Cardiac muscle cell (in vitro differentiated cells and primary cell): ENCODE measurements at regions not wholly inside any gene's neighbourhood (a gene's known extent, or its start where the extent isn't known, plus 50 kb on each side); places are given as distances from the start of the nearest gene placed in this dataset.

Experiments
- DNase-seq, 2 donors: peaks; one replicate each; pipeline versions ENCODE4 v3.0.0 to v3.0.0-alpha.2; 2010 to 2017; ENCODE audit warnings: low read depth in 1 of 2, low spot score in 1 of 2
- H3K27ac ChIP-seq: fragments of 200-600 bp; sonication (generic); 2 replicates; pipeline ENCODE4 v1.5.1; 2016
- H3K27me3 ChIP-seq: fragments of 200-600 bp; sonication (generic); 2 replicates; pipeline ENCODE4 v1.6.0; 2016; ENCODE audit warnings: control low read depth
- H3K36me3 ChIP-seq: fragments of 200-600 bp; sonication (generic); 2 replicates; pipeline ENCODE4 v1.5.1; 2016; ENCODE audit warnings: control low read depth
- H3K4me1 ChIP-seq: fragments of 200-600 bp; sonication (generic); 2 replicates; pipeline ENCODE4 v1.8.1; 2017; ENCODE audit warnings: low read depth, mild to moderate bottlenecking, mixed run types
- H3K4me3 ChIP-seq: fragments of 200-600 bp; sonication (generic); 2 replicates; pipeline ENCODE4 v1.5.1; 2016; ENCODE audit warnings: mild to moderate bottlenecking
- H3K9me3 ChIP-seq: fragments of 200-600 bp; sonication (generic); 2 replicates; pipeline ENCODE4 v1.5.1; 2017; ENCODE audit warnings: low read depth, mild to moderate bottlenecking, control low read depth
- TF ChIP-seq, protein P1 (sequence below): IDR thresholded peaks from 2 replicates; pipeline ENCODE4 v1.5.1; 2012; ENCODE audit warnings: low read depth, mild to moderate bottlenecking, low read length

DNA sequence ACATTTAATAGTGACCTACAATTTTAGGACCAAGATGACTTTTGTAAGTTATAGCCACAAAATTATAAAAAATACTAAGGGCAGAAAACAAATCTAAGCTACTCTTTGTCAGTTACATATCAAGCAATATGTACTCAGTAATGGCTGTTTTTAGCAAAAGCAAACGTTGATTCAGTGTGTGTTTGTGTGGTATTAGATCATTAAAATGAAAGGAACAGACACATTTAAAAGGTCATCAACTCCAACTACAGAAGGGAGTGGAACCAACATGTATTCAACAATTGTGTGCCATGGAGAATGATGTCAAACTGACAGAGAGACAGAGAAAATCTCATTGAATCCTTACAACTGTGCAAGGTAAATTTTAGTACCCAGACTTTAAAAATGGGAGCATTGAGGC is 268.8 kb upstream of the STT3B start:
- TF ChIP-seq, protein P1, sequence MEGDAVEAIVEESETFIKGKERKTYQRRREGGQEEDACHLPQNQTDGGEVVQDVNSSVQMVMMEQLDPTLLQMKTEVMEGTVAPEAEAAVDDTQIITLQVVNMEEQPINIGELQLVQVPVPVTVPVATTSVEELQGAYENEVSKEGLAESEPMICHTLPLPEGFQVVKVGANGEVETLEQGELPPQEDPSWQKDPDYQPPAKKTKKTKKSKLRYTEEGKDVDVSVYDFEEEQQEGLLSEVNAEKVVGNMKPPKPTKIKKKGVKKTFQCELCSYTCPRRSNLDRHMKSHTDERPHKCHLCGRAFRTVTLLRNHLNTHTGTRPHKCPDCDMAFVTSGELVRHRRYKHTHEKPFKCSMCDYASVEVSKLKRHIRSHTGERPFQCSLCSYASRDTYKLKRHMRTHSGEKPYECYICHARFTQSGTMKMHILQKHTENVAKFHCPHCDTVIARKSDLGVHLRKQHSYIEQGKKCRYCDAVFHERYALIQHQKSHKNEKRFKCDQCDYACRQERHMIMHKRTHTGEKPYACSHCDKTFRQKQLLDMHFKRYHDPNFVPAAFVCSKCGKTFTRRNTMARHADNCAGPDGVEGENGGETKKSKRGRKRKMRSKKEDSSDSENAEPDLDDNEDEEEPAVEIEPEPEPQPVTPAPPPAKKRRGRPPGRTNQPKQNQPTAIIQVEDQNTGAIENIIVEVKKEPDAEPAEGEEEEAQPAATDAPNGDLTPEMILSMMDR, result no peak
- Histone ChIP-seq H3K9me3 (no peaks in the 10 kb centered on the region), H3K27me3 (no peaks in the 10 kb centered on the region), H3K27ac (no peak overlapping the region), H3K4me1 (no peaks in the 10 kb centered on the region), H3K36me3 (no peaks in the 10 kb centered on the region), H3K4me3 (no peak overlapping the region)
- DNase-seq, result no peak

DNA sequence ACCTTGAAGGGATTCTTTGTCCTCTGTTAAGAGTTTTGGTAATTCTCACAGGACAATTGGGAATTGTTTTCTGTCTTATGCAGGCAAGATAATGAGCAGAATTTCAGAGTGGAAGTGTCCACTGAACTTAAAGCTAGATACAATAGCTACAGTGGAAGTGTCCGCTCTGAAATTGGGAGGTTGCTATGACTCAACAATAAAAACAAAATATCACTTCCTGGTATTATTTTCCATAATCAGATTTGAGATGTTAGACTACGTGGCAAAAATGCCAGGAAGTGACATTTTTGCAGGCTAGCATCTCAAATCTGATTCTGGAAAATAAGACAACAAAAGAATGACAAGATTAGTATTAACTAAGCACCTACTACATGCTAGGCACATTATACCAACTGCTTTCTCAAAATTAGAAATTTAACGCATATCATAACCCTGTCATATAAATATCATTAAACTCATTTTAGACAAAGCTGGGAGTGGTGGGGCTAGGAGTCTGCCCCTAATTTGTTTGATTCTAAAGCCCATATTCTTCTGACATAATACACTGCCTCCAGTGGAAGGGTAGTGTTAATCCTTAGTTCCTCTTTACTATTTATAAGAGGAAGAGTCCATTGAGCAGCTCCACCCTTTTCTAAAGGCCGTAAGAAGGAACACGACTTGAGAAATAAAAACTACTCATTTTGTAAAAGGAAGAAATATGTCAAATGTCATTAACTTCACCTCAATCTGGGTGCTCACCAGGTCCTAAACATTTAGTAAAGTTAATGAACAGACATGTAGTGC is 266.9 kb upstream of the STT3B start:
- TF ChIP-seq, protein P1, result no peak
- H3K36me3 ChIP-seq, result no peaks in the 10 kb centered on the region
- H3K27ac ChIP-seq, result no peak overlapping the region
- no peaks in the 10 kb centered on the region for H3K4me1 ChIP-seq
- DNase-seq, result peak in 1 of 2 donors; percentile 32
- H3K4me3 ChIP-seq, result no peak overlapping the region
- H3K27me3 ChIP-seq, result no peaks in the 10 kb centered on the region
- no peaks in the 10 kb centered on the region for H3K9me3 ChIP-seq

DNA sequence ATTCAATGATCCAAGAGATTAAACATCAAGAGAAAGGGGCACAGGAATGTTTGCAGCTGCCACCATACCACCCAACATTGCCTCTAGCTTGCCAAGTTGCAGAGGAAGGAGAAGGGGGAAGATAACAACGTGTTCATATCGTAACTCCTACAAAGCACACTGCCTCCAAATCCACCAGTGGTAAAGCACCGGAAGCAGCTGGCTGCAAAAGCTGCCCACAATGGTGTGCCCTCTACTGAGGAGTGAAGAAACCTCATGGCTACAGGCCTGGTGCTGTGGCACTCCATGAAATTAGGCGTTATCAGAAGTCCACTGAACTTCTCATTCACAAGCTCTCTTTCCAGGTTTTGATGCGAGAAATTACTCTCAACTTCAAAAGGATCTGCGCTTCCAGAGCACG is 263.9 kb upstream of the STT3B start:
- H3K4me1 ChIP-seq, result no peaks in the 10 kb centered on the region
- H3K9me3 ChIP-seq, result no peaks in the 10 kb centered on the region
- no peak for DNase-seq
- no peak overlapping the region for H3K27ac ChIP-seq
- no peak overlapping the region for H3K4me3 ChIP-seq
- H3K27me3 ChIP-seq, result no peaks in the 10 kb centered on the region
- TF ChIP-seq, protein P1, result no peak
- H3K36me3 ChIP-seq, result no peaks in the 10 kb centered on the region

DNA sequence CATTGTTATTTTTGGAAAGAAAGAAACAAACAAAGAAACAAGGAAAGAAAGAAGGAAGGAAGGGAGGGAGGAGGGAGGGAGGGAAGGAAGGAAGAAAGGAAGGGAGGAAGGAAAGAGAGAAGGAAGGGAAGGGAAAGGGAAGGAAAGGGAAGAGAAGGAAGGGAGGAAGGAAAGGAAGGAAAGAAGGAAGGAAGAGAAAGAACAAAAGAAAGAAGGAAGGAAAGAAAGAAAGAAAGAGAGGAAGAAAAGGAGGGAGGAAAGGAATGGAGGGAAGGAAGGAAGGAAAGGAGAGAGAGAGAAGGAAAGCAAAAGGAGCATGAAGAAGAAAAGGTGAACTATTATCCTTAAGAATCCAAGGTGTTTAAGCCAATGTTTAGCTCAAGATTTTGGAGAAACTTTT is 262.7 kb upstream of the STT3B start:
- no peak overlapping the region for H3K4me3 ChIP-seq
- no peak for DNase-seq
- H3K27me3 ChIP-seq, result no peaks in the 10 kb centered on the region
- no peaks in the 10 kb centered on the region for H3K9me3 ChIP-seq
- TF ChIP-seq, protein P1, result no peak
- H3K27ac ChIP-seq, result no peak overlapping the region
- H3K36me3 ChIP-seq, result no peaks in the 10 kb centered on the region
- no peaks in the 10 kb centered on the region for H3K4me1 ChIP-seq

DNA sequence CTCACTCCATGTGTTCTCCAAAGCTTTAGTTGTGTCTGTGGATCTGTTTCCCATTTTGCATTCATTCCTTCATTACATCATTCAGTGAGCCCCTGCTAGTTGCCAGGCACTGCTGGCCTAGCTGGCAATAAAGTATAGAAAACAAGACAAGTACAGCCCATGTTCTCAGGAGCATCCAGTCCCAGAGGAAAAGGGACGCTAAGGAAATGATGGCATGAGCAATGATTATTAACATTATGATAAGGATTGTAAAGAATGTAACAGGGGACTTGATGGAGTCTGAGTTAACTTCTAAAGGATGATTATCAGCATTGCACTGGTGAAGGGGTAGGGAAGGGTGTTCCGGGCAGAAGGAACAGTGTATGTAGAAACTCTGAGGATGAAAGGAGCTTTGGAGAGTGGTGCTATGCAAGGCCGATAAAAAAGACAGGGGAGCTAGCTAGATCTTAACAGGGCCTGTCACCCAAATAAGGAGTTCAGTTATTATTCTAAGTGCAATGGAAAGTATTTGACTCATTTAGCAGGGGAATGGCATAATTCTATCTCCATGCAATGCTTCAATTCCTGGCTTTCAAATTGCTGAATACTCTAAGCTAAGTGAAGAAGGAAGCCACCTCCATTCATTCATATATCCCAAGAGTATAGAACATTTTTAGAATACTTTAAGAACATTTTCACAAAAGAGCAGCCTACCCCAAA is 258.2 kb upstream of the STT3B start:
- DNase-seq, result no peak
- H3K9me3 ChIP-seq, result no peaks in the 10 kb centered on the region
- no peaks in the 10 kb centered on the region for H3K36me3 ChIP-seq
- no peak overlapping the region for H3K27ac ChIP-seq
- no peak overlapping the region for H3K4me3 ChIP-seq
- TF ChIP-seq, protein P1, result no peak
- H3K4me1 ChIP-seq, result no peaks in the 10 kb centered on the region
- H3K27me3 ChIP-seq, result no peaks in the 10 kb centered on the region
